Tibial nerve (tissue), 4 donors: ENCODE measurements at regions not wholly inside any gene's neighbourhood (a gene's known extent, or its start where the extent isn't known, plus 50 kb on each side); places are given as distances from the start of the nearest gene placed in this dataset.

Experiments
- DNase-seq, 2 donors: peaks; one replicate each; pipeline ENCODE4 v3.0.0-alpha.2; 2019; ENCODE audit warnings: low spot score in 2 of 2
- H3K27ac ChIP-seq, 4 donors: fragments of 200-600 bp; sonication (generic) in 3 of 4; one replicate each; pipeline ENCODE4 v1.5.1; 2017 to 2019; ENCODE audit warnings: mild to moderate bottlenecking in 1 of 4
- H3K27me3 ChIP-seq, 2 donors: fragments of 200-600 bp; sonication (generic) in 1 of 2; one replicate each; pipeline versions ENCODE4 v1.5.1 to v1.6.0; 2017 to 2019
- H3K36me3 ChIP-seq, 3 donors: fragments of 200-600 bp; sonication (generic); one replicate each; pipeline ENCODE4 v1.5.1; 2018 to 2019
- H3K4me1 ChIP-seq, 4 donors: fragments of 200-600 bp; sonication (generic) in 3 of 4; one replicate each; pipeline ENCODE4 v1.5.1; 2017 to 2019
- H3K4me3 ChIP-seq, 4 donors: fragments of 200-600 bp; sonication (generic) in 3 of 4; one replicate each; pipeline ENCODE4 v1.5.1; 2017 to 2019; ENCODE audit warnings: mild to moderate bottlenecking in 1 of 4, moderate library complexity in 1 of 4
- H3K9me3 ChIP-seq, 4 donors: fragments of 200-600 bp; sonication (generic) in 3 of 4; one replicate each; pipeline ENCODE4 v1.5.1; 2017 to 2019
- EP300 ChIP-seq, 2 donors: sonication (generic); formaldehyde crosslinking; IDR thresholded peaks; one replicate each; pipeline ENCODE4 v1.6.1; 2017; ENCODE audit warnings: antibody characterized with exemption in 2 of 2, mild to moderate bottlenecking in 1 of 2
- POLR2A ChIP-seq, 2 donors: fragments of 450-650 bp; IDR thresholded peaks; one replicate each; pipeline ENCODE4 v1.6.1; 2017; ENCODE audit warnings: antibody characterized with exemption in 2 of 2, mild to moderate bottlenecking in 2 of 2, moderate library complexity in 2 of 2
- WGBS, 2 donors: methylation state at CpG; one replicate each; pipeline ENCODE4 v1.1.5; 2018; 5-methylcytosine and 5-hydroxymethylcytosine counted together
- TF ChIP-seq, protein P1 (sequence below), 5 experiments: fragments of 200-600 bp in 3 of 5; fragments of 450-650 bp in 2 of 5; sonication (generic) in 3 of 5; IDR thresholded peaks; one replicate each; pipeline ENCODE4 v1.5.1; 2016 to 2019; ENCODE audit warnings: antibody characterized with exemption in 5 of 5, mild to moderate bottlenecking in 3 of 5, moderate library complexity in 2 of 5

DNA sequence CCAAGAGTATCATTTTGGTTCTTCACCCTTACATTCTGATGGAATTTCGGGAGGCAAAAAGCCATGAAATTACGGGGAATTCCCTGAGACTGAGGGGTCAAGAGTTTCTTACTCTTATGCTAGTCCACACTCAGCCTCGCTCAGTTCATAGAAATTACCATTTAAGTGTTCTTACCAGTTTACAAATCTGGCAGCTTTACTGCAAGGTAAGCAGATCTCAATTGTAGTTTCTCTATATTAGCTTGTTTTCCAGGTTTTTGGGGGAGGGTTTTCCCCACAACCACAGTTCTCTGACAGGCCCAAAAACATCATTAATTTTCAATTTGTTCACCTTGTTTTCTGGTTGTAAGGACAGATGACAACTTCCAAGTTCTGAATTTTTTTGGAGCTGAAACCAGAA lies 1028.4 kb downstream of the FAM181B start:
- Histone ChIP-seq H3K4me1 (no peaks in the 10 kb centered on the region), H3K9me3 (peaks cover 0 to 17% (median 1%) of the 10 kb centered on the region in 4 donors), H3K27ac (no peak overlapping the region), H3K4me3 (no peak overlapping the region), H3K36me3 (no peaks in the 10 kb centered on the region), H3K27me3 (no peaks in the 10 kb centered on the region)
- no peak for TF ChIP-seq EP300 (IDR thresholded peaks at IDR 0.05)
- TF ChIP-seq POLR2A (IDR thresholded peaks at IDR 0.05), result no peak
- TF ChIP-seq, protein P1, sequence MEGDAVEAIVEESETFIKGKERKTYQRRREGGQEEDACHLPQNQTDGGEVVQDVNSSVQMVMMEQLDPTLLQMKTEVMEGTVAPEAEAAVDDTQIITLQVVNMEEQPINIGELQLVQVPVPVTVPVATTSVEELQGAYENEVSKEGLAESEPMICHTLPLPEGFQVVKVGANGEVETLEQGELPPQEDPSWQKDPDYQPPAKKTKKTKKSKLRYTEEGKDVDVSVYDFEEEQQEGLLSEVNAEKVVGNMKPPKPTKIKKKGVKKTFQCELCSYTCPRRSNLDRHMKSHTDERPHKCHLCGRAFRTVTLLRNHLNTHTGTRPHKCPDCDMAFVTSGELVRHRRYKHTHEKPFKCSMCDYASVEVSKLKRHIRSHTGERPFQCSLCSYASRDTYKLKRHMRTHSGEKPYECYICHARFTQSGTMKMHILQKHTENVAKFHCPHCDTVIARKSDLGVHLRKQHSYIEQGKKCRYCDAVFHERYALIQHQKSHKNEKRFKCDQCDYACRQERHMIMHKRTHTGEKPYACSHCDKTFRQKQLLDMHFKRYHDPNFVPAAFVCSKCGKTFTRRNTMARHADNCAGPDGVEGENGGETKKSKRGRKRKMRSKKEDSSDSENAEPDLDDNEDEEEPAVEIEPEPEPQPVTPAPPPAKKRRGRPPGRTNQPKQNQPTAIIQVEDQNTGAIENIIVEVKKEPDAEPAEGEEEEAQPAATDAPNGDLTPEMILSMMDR (IDR thresholded peaks at IDR 0.05), result no peak
- DNase-seq, result no peak
- WGBS, 2 donors, result 32 to 35% methylated on average over 3 of the region's 3 CpGs

DNA sequence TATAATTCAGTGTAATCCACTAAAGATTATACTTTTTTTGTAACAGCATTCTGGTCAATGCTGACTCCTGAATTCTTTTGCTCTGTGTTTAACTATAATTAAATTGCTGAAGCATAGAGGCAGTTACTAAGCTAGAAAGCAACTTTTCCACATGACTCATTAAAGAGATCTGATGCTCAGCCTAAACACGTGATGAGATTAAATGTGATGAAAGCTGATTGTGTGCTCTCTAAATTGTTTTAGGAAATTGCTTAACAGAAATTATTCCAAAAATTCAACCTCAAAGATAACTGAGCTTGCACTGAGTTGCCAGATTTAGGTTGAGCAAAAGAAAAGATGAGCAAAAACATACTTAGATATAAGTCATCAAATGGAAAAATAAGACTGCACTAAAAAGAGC lies 1033.6 kb downstream of the FAM181B start:
- H3K27ac ChIP-seq, result no peak overlapping the region
- 81 to 84% methylated on average over 1 of the region's 1 CpG for WGBS, 2 donors
- H3K27me3 ChIP-seq, result no peaks in the 10 kb centered on the region
- TF ChIP-seq, protein P1 (IDR thresholded peaks at IDR 0.05), result no peak
- TF ChIP-seq POLR2A (IDR thresholded peaks at IDR 0.05) (no peak), EP300 (IDR thresholded peaks at IDR 0.05) (no peak)
- no peak for DNase-seq
- H3K4me1 ChIP-seq, result no peaks in the 10 kb centered on the region
- no peaks in the 10 kb centered on the region for H3K36me3 ChIP-seq
- peaks cover 0 to 29% (median 3%) of the 10 kb centered on the region in 4 donors for H3K9me3 ChIP-seq
- H3K4me3 ChIP-seq, result no peak overlapping the region

DNA sequence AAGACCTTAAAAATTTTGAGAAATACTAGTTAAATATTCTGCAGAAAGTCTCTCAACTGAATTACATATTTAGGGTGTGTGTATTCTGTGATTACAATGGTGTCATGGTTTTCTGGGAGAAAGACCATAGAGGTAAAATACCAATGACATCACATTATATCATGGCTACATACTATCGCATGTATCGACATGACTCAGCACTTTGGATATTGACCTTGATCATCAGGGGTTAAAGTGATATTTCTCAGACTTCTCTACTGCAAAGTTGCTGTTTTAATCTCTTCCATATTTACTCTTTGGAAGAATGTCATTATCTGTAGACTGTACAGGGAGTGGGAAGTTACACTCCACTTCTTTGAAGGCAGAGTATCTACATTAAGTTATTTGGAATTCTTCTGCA lies 1046.6 kb downstream of the FAM181B start:
- H3K9me3 ChIP-seq, result peaks cover 0 to 3% (median 0%) of the 10 kb centered on the region in 4 donors
- H3K4me3 ChIP-seq, result no peak overlapping the region
- TF ChIP-seq EP300 (IDR thresholded peaks at IDR 0.05) (no peak), POLR2A (IDR thresholded peaks at IDR 0.05) (no peak)
- TF ChIP-seq, protein P1 (IDR thresholded peaks at IDR 0.05), result no peak
- no peaks in the 10 kb centered on the region for H3K36me3 ChIP-seq
- no peaks in the 10 kb centered on the region for H3K27me3 ChIP-seq
- DNase-seq, result no peak
- no peaks in the 10 kb centered on the region for H3K4me1 ChIP-seq
- H3K27ac ChIP-seq, result no peak overlapping the region
- WGBS, 2 donors, result 88 to 91% methylated on average over 2 of the region's 2 CpGs

DNA sequence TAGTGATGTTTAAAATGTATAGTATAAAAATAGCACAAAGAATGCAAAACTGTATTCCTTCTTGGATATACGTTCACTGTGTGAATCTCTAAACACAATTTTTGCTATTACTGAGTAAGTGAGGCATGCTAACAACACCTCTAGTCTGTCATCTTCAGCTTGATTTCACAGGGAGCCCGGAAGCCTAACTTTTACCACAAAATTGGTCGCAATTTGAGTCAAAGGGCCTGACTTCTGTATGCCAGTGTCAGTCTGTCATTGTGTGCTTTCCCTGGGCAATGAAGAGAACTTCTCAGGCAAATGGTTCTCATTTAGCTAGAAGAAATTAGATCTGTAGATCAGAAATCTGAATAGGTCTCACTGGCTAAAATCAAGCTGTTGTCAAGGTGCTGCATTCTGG lies 1059.5 kb downstream of the FAM181B start:
- TF ChIP-seq, protein P1 (IDR thresholded peaks at IDR 0.05), result no peak
- H3K27ac ChIP-seq, result no peak overlapping the region
- no peaks in the 10 kb centered on the region for H3K36me3 ChIP-seq
- no peak overlapping the region for H3K4me3 ChIP-seq
- WGBS, 2 donors, result 57 to 65% methylated on average over 3 of the region's 3 CpGs
- peaks cover 0 to 7% (median 0%) of the 10 kb centered on the region in 4 donors for H3K9me3 ChIP-seq
- no peaks in the 10 kb centered on the region for H3K4me1 ChIP-seq
- DNase-seq, result no peak
- no peaks in the 10 kb centered on the region for H3K27me3 ChIP-seq

DNA sequence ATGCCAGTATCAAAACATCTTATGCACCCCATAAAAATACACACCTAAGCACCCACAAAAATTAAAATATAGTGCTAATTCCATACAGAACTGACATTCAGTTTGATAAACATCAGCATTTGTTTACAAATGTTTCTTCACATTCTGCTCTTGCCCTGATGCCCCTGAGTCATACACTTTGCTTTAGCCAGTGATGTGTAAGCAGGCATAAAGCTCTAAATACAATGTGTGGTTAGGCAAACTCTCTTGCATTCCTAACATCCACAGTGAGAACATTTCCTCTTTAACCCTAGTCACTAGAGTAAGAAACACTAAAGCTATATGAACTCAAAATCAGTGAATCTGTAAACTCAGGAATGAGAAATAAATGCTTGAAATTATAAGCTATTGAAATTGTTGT lies 1060.7 kb downstream of the FAM181B start:
- no peaks in the 10 kb centered on the region for H3K27me3 ChIP-seq
- no peak overlapping the region for H3K27ac ChIP-seq
- H3K9me3 ChIP-seq, result peaks cover 0 to 7% (median 0%) of the 10 kb centered on the region in 4 donors
- no peak for DNase-seq
- TF ChIP-seq EP300 (IDR thresholded peaks at IDR 0.05), result no peak
- TF ChIP-seq, protein P1 (IDR thresholded peaks at IDR 0.05), result no peak
- no peaks in the 10 kb centered on the region for H3K36me3 ChIP-seq
- no peak overlapping the region for H3K4me3 ChIP-seq
- H3K4me1 ChIP-seq, result no peaks in the 10 kb centered on the region
